GM19467 (cell line): ENCODE measurements at regions not wholly inside any gene's neighbourhood (a gene's known extent, or its start where the extent isn't known, plus 50 kb on each side); places are given as distances from the start of the nearest gene placed in this dataset.

Experiments
- ATAC-seq: cut with Tn5 transposase; IDR thresholded peaks from one replicate; pipeline ENCODE4 v1.9.1; 2021; ENCODE audit warnings: mild to moderate bottlenecking, moderate library complexity; ENCODE audit not compliant: unreplicated experiment

DNA sequence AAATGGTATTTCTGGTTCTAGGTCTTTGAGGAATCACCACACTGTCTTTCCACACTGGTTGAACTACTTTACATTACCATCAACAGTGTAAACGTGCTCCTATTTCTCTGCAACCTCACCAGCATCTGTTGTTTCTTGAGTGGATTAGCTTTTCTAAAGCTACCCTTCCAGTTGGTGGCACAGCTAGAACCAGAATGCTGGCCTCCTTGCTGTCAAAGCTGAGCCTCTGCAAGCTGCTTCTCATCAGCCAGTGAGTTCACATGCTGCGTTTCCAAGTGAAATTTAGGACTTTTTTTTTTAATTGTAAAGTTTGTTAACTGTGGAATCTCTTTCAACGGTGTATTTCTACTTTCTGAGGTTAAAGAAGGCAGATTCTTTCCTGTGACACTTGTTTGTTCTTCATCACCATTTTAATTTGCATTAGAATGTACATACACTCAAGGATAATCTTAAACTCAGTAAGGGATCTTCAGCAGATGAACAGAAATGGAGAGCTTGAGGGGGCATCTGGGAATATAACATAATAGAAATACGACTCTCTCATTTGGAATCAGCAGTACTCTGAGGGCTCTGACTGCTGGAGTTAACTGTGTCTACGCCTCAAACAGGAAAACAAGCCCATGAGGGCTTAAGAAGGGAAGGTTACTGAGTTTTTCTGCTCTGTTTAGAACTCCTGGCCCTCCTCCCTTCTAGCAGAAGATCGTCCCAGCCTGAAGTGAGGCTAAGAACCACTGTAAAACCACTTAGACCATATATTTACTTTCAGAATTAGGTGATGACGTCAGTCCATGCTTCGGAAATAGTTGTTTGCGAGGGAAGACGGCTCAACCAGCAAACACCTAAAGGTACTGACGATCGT lies 148.4 kb upstream of the FAM20A start:
- no peak for ATAC-seq

DNA sequence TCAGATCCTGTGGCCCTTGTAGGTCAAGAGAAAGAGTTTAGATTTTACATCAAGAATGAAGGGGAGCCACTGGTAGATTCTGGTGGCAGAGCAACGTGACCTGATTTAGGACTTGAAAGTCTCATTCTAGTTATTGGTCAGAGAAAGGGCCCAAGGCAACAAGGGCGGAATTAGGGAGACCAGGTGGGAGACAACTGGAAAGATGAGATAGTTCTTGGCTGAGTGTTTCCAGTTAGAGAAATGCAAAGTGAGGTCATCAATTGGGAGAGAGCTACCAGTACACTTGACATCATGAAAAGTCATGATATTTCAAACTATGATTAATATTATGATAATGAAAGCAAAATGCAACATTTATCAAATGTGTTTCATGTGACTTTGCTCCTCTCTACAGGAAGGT lies 147.2 kb upstream of the FAM20A start:
- no peak for ATAC-seq

DNA sequence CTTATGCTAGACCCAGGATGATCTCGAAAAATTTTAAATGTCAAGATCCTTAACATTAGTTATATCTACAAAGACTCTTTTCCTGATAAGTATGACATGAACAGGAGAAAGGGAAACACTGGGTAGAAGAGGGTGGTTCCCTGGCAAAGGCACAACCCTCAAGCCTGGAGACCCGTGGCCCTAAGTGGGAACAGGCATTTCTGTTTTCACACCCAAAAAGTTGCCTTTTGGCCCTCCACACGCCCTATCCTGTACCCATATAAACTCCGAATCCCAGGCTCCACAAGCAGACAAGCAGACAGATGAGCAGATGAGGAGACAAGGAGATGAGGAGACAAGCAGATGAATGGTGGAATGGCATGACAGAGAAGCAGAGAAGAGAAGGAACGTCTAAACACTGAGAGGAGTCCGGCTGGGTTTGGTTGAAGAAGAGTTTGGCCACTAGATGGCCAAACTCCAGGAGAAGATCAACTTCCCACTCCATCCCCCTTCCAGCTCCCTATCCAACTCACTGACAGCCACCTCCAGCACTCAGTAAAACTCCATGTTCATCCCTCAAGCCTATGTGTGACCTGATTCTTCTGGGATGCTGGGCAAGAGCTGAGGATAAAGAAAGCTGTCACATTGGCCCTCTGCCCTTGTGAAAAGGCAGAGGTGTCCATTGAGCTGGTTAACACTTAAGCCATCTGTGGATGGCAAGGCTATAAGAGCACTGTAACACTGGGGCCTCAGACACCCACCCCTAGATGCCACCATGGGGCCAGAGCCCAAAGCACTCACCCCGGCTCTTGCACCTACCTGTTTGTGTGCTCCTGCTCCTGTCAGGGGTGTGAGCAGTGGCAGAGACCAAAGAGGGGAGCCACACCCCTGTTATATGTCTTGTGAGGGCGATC lies 139.6 kb upstream of the FAM20A start:
- ATAC-seq: no peak

DNA sequence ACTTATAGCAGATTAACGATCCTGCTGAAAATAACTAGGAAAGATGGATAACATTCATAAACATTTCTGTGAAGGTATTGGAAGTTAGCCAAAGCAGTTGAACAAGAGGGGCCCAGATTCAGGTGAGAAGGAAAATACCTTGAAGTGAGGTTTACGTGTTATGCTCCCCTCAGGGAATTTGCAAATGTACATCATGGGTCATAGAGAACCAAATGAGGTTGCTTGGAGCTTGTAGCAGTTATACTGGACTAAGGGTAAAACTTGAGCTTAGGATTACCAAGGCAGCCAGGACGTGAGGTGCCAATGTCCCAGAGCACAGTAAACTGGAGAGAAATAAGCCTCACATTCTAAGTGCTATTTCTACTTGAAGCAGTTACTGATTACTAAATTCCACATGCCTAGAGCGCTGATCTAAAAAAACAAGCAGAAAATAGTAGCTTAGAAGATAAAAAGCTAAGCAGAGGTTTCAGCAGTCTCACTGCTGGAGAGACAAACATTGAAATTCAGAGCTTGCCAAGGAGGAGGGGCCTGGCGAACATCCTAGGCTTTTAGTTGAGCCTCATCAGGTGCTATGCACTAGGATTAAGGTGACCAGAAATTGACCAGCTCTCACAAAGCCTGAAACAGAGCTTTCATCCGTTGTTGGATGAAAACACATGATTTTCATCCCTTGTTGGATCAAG lies 136.7 kb upstream of the FAM20A start:
- ATAC-seq: no peak

DNA sequence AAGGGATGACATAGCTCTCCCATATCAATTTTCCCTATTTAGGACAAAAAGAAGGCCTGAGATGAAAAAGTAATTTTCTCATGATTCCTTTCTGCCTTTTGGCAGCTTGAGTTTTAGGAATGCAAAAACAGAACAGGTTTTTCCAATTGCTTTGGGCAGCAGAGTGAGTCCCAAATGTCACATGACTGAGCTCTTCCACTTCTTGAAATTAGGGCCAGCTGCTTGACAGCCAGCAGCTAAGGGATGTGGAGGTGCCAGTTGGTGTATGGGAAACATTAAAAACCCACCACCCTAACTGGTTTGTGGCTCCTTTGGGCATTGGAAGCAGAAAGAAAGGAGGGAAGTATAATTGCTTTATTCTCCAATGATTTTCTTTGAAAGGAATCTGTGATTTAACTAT lies 133.8 kb upstream of the FAM20A start:
- no peak for ATAC-seq

DNA sequence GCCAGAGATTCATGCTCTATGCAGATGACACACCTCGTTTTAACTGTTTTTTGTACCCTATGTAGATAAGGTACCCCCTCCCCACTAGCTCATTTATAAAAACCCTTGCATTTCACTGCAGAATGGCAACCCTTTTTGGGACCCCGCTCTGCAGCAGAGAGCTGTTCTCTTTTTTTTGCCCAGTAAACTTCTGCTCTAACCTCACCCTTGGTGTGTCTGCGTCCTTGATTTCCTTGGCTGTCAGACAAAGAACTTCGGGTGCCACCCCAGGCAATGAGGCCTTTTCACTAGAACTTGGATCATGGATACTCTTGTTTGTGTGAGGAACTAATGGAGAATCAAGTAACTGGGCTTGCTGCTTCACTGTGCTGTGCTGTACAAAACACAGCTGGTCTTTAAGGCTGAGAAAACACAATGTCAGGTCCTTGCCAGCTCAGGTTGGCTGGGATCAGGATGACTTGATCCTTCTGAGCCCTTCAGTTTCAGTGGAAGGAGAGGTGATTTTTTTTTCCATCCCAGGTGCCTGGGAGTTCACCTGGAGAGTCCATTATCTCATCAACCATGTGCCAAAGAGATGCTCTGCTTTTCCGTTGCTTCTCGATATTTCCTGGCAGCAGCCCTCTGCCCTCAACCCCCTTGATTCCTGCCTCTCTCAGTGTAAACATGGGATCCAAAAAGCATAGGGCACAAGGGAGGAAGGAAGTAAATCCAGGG lies 133.2 kb upstream of the FAM20A start:
- no peak for ATAC-seq

DNA sequence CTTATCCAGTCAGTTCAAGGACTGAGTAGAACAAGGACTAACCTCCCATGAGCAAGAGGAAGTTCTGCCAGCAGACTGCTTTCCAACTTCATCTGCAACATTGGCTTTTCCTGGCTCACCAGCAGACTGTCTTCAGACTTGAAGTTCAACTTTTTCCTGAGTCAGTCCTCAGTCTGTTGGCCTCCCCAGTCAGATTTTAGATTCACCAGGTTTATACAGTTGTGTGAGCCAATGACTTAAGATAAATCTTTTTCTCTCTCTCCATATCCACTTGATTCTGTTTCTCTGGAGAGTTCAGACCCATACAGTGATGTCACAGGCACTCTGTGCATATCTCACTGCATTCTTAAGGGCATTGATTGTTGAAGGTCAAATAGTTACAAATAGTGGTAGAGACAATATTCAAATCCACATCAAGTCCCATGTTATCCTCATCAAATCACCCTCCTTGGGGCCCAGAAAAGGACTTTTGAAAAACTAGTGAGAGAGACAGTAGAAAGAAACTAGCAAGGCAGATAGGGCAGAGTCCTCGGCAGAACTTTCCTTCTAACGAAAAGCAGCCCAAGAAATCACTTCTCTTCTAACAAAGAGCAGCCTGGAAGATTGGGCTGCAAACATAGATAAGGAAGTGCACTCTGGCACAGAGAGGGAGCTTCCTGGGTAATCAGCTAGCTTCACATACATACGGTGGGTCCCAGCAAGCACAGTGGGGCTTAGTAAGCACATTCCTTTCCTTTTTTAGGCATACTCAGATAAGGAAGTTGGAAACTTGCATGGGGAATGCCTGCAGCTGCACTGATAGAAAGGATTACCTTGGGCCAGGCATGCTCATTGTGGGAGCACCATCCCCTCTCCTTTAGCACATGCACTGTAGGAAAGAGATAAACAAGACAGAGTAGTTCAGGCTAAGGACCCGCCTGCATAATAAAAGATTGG lies 132.3 kb upstream of the FAM20A start:
- ATAC-seq: no peak

DNA sequence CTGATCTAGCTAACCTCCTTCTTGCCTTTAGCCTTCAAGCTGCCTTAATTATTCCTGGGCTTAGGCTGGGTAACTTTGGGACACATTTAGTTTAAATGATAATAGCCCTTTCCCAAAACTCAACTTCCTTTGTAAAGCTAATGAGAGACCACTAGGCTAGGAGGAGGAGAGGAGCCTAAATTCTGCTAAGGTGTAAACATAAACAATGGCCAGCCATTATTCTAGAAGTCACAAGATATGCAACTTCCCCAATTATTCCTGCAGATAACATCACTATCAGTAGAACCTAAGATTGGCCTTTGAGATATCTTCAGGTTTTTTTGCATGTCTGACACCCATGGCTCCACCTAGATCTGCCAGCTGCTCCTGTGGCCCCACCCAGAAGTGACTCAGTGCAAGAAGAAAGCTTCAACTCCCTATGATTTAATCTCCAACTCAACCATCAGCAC lies 131.2 kb upstream of the FAM20A start:
- ATAC-seq: no peak

DNA sequence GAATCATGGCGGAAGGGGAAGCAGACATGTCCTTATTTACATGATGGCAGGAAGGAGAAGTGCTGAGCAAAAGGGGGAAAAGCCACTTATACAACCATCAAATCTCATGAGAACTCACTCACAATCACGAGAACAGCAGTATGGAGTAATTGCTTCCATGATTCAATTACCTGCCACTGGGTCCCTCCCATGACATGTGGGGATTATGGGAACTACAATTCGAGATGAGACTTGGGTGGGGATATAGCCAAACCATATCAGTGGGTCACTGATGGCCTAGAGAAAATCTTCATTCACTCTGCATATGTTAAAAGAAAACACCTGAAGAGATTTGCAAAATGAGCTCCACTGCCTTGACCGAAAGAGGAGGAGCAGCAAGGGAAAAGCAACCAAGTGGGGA lies 130.3 kb upstream of the FAM20A start:
- ATAC-seq: no peak

DNA sequence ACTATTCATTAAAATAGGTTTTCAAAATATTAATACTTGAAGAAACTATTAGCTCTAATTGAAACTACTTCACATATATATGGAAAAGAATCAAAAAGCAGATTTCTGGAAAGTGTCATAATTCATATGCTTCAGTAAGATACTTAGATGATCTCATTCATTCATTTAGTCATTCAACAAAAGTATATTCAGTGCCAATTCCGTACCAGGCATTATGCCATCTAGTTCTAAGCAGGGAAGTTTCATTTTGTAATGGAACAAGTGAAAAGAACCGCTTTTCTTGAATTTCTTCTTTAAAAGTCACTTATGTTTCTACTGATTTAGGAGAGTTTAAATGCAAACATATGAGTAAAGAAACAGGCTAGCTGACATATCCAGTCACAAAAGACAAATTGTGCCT lies 118.3 kb upstream of the FAM20A start:
- ATAC-seq: no peak

DNA sequence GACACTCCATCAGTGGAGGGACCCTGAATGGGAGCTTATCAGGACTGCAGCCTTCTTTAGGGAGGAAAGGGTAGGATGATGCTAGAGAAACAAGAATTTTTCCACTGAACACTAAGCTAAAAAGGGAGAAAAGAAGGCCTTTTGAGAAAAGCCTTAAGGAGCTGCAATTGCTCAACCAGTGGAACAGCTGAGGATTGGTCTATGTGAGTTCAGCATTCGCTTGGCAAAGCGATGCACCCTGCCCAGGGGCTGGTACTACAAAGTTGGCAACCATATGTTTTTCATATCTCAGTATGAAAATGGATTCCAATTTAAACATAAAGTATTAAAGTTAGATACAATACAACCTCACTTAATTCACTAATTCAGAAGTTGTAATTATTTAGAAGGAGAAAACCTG lies 117.8 kb upstream of the FAM20A start:
- ATAC-seq: no peak

DNA sequence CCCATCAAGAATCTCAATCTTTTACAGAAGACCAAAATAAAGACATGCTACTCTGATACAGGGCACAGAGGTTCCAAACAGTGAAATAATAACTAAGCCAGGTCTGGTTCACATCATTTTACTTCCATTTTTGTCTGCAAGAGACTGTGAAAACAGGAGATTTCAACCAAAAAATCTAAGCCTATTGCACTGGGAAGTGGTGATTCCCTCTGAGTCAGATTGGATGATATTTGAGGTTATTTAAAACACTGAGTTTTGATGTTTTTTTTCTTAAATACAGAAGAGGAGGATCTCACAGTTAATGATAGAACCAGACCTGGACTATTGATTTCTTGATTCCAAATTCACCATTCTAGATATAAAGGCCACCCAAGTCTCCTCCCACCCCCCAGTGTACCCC lies 117.3 kb upstream of the FAM20A start:
- ATAC-seq: no peak

DNA sequence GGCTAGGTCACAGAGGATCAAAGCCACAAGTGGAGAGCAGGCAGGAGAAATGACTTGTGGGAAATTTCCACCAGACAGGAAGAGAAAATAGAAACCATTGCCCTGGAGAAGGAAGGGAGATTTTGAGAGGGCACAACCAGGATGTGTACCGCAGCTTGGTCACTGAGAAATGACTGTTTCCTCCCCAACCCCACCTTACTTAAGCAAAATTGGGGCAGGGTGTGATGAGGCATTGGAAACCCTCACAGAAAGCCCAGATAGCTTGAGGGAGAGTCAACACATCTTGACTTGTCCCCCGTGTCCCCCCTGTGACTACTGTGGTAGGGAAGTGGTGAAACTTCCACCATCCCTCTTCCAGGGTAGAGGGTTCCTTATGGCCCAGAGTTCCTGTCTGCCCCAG lies 113.5 kb upstream of the FAM20A start:
- ATAC-seq: no peak

DNA sequence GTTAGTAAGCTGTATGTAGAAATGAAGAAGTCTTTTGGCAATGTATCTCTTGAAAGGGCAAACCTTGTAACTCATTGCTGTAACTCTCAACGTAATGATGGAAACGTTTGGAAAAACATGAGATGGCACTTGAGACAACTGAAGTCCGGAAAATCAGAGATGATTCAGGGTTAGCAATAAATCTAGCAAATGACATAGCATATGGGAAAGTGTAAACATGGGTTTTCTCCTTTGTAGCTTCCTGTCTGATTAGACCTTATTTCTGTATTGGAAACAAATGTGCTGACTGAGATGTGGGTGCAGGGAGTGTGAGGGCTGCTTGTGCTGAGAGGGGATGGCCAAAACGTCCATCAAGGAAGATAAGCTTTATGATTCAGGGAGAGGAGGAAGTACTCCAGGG lies 110.7 kb upstream of the FAM20A start:
- ATAC-seq: no peak

DNA sequence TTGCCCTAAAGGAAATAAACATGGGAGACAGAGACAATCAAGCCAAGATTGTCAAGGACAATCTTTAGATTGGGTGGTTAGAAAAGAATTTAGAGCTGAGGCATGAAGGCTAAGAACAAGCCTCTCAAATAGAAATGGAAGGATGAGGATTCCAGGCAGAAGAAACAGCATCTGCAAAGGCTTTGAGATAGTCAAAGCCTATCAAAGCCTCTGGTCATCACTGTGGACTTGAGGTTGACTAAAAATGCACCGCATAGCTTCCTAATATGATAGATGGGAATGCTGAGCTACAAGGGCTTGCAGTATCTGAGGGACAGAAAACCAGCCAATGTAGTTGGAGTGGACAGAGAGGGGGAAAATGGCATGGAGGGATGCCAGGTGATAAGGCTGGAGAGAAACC lies 109.8 kb upstream of the FAM20A start:
- no peak for ATAC-seq

DNA sequence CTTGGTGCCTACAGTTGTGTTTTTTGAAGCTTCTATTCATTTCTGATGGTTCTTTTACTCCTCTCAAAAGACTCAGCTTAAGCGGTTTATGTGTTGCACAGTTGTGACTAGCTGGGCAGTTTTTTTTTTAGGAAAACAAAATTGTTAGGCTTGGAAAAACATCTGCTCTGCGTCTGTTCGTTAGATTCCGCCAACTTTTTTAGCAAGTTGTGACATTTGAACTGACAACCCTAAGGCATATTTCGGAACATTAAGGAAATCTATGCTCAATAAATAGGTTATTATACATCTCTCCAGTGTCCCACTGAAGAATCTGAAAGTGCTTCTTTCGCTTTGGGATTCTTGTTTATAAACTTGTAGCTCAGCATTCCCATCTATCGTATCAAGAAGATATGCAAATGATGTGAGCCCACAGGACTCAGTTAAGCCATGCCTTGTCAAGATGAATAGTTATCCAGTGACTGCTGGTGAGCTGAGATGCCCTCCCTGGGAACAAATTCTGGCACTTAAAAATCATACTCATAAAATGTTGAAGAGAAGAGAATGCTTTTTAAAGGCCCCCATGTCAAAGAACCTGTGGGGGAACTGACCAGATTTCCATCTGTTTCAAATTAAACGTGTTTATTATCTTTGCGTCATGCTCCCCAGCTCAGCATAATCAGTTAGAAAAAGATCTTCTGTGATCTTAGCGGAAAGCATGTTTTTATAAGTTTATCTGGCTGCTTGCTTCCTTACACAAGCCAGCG lies 109.0 kb upstream of the FAM20A start:
- no peak for ATAC-seq

DNA sequence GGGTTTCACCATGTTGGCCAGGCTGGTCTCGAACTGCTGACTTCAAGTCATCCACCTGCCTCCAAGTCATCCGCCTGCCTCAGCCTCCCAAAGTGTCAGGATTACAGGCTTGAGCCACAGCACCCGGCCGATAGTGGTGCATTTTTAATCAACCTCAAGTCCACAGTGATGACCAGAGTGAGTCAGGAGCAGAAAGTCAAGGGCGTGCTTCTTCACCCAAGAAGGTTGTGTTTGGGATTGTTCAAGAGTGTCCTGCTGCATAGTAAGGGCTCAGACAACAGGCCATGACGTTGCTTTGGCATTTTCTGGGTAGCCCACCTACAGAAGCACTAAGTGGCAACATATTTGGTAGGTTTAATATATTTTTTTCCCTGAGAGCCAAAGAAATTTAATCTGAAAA lies 108.3 kb upstream of the FAM20A start:
- no peak for ATAC-seq

DNA sequence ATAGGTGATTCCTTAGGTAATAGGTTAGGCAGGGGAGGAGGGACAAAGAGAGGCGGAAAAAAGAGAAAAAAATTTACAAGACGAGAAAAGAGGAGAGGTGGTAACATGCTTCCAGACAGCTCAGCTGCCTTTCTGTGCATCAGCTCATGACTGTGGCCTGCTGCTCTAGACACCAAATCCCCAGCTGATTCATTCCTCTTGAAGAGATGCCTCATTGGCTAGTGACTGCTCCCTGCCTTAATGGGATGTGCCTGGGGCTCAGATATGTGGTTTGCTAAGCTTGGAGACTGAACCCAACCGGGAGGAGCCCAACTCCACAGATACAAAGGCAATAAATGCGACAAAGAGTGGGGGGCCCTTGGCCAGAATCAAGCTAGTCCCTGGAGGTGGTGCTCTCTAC lies 105.9 kb upstream of the FAM20A start:
- ATAC-seq: no peak

DNA sequence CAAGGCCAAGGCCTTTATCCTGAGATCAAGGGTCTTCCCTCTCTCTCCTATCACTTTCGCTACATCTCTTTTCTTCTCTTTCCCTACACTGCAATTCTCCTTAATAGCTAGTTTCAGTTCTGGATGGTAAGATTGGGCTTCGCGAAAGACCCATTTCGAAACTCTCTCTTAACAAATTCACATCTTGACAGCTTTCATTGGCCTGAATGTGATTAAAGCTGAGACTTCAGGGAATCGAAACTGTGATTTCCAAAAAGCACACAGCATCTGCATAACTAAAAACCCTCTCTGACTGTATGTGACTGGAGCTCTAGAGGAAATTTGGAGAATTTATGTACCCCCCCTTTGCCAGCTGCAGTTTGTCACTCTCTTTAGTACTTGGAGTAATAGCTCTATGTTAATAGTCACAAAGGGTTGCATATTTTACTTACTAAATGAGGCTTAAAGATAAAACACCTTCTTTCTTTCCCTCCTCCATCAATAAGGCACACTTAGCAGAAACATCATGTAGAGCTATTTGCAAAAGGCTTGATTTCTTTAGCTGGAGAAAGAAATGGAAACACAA lies 105.3 kb upstream of the FAM20A start:
- ATAC-seq: no peak
